Neutrophil (primary cell): ENCODE measurements at regions not wholly inside any gene's neighbourhood (a gene's known extent, or its start where the extent isn't known, plus 50 kb on each side); places are given as distances from the start of the nearest gene placed in this dataset.

Source experiments
- H3K27ac ChIP-seq: fragments of 200-600 bp; sonication (generic); 2 replicates; pipeline ENCODE4 v1.5.1; 2016; ENCODE audit warnings: mild to moderate bottlenecking, moderate library complexity
- H3K27me3 ChIP-seq: fragments of 200-600 bp; sonication (generic); 2 replicates; pipeline ENCODE4 v1.6.0; 2016; ENCODE audit warnings: mild to moderate bottlenecking
- H3K36me3 ChIP-seq: fragments of 200-600 bp; sonication (generic); 2 replicates; pipeline ENCODE4 v1.5.1; 2017
- H3K4me1 ChIP-seq, 2 experiments: fragments of 200-600 bp in 1 of 2; sonication (generic) in 1 of 2; 1 replicate in 1 of 2; 2 replicates in 1 of 2; pipeline versions ENCODE4 v1.5.1 to v1.6.1; 2013 to 2016; ENCODE audit warnings: low read depth in 1 of 2, low read length in 1 of 2, mild to moderate bottlenecking in 1 of 2, moderate library complexity in 1 of 2; ENCODE audit not compliant: control insufficient read depth in 1 of 2, insufficient read depth in 1 of 2
- H3K4me3 ChIP-seq, 2 experiments: fragments of 200-600 bp in 1 of 2; sonication (generic) in 1 of 2; 1 replicate in 1 of 2; 2 replicates in 1 of 2; pipeline ENCODE4 v1.5.1; 2013 to 2016; ENCODE audit warnings: low read depth in 1 of 2, low read length in 1 of 2, mild to moderate bottlenecking in 1 of 2, moderate library complexity in 1 of 2
- H3K9me3 ChIP-seq: fragments of 200-600 bp; sonication (generic); 2 replicates; pipeline ENCODE4 v1.5.1; 2016
- TF ChIP-seq, protein P1 (sequence below): fragments of 200-600 bp; sonication (generic); IDR thresholded peaks from 2 replicates; pipeline ENCODE4 v1.5.1; 2016; ENCODE audit warnings: antibody characterized with exemption

GRCh38 chr1:88179943-88180342 is 504.1 kb upstream of the PKN2 start:
- no peaks in the 10 kb centered on the region for H3K36me3 ChIP-seq
- H3K4me3 ChIP-seq: no peak overlapping the region
- TF ChIP-seq, protein P1, sequence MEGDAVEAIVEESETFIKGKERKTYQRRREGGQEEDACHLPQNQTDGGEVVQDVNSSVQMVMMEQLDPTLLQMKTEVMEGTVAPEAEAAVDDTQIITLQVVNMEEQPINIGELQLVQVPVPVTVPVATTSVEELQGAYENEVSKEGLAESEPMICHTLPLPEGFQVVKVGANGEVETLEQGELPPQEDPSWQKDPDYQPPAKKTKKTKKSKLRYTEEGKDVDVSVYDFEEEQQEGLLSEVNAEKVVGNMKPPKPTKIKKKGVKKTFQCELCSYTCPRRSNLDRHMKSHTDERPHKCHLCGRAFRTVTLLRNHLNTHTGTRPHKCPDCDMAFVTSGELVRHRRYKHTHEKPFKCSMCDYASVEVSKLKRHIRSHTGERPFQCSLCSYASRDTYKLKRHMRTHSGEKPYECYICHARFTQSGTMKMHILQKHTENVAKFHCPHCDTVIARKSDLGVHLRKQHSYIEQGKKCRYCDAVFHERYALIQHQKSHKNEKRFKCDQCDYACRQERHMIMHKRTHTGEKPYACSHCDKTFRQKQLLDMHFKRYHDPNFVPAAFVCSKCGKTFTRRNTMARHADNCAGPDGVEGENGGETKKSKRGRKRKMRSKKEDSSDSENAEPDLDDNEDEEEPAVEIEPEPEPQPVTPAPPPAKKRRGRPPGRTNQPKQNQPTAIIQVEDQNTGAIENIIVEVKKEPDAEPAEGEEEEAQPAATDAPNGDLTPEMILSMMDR: no peak
- H3K4me1 ChIP-seq: no peaks in the 10 kb centered on the region
- no peak overlapping the region for H3K27ac ChIP-seq
- no peaks in the 10 kb centered on the region for H3K27me3 ChIP-seq
- no peaks in the 10 kb centered on the region for H3K9me3 ChIP-seq

- no peaks in the 10 kb centered on the region for H3K36me3 ChIP-seq
- H3K4me3 ChIP-seq: no peak overlapping the region
- no peaks in the 10 kb centered on the region for H3K4me1 ChIP-seq
- TF ChIP-seq, protein P1: peak; percentile 11
- H3K9me3 ChIP-seq: no peaks in the 10 kb centered on the region
- no peak overlapping the region for H3K27ac ChIP-seq
- no peaks in the 10 kb centered on the region for H3K27me3 ChIP-seq
Measured at GRCh38 chr1:88180449-88181108, 503.5 kb upstream of the PKN2 start.

GRCh38 chr1:88186911-88187310 is 497.2 kb upstream of the PKN2 start:
- H3K4me1 ChIP-seq: no peaks in the 10 kb centered on the region

DNA sequence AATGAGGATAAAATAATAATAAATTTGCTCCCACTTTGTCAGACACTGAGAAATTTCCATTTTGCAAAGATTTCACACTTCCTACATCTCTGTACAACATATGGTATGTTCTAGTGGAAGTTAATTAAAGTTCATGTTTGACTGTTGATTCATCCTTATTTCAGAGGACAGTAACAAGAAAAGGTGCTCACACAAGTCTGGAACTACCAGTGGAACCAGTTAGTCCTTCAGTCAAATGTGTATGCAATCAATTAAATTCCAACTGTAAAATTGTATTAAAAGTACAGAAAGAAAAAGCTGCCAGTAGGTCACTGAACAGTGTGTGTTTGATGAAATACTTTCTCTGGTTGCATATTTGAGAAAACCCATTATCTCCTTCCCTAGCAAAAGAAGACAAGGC is 496.0 kb upstream of the PKN2 start:
- H3K27ac ChIP-seq: no peak overlapping the region
- H3K9me3 ChIP-seq: no peaks in the 10 kb centered on the region
- no peaks in the 10 kb centered on the region for H3K27me3 ChIP-seq
- TF ChIP-seq, protein P1: no peak
- H3K36me3 ChIP-seq: no peaks in the 10 kb centered on the region
- no peaks in the 10 kb centered on the region for H3K4me1 ChIP-seq
- H3K4me3 ChIP-seq: no peak overlapping the region

More at GRCh38 chr1:88186911-88187310, 497.2 kb upstream of the PKN2 start:
- H3K4me3 ChIP-seq: no peak overlapping the region
- no peaks in the 10 kb centered on the region for H3K27me3 ChIP-seq
- no peaks in the 10 kb centered on the region for H3K9me3 ChIP-seq
- no peak overlapping the region for H3K27ac ChIP-seq
- TF ChIP-seq, protein P1: no peak
- no peaks in the 10 kb centered on the region for H3K36me3 ChIP-seq

DNA sequence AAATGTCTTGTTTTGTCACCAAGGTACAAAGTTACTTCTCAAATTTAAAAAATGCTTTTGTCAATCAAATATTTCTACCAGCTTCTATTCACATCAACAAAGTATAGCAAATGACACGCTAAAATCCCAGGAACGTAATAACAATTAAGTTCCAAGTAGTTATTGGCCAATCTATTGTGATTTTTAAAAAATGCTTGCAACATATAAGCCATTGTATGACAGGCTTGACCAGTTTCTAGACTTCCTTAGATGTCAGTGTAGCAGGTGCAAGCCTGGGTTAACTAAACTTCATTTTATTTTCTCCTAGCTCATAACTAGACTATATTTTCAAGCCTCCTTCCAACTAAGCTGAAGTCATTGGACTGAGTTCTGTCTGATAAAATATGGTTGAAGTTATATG is 494.5 kb upstream of the PKN2 start:
- no peak overlapping the region for H3K27ac ChIP-seq
- no peaks in the 10 kb centered on the region for H3K9me3 ChIP-seq
- no peaks in the 10 kb centered on the region for H3K4me1 ChIP-seq
- H3K4me3 ChIP-seq: no peak overlapping the region
- TF ChIP-seq, protein P1: no peak
- no peaks in the 10 kb centered on the region for H3K27me3 ChIP-seq
- H3K36me3 ChIP-seq: no peaks in the 10 kb centered on the region
